HG03521 (cell line): ENCODE measurements at regions not wholly inside any gene's neighbourhood (a gene's known extent, or its start where the extent isn't known, plus 50 kb on each side); places are given as distances from the start of the nearest gene placed in this dataset.

Experiments
- ATAC-seq: cut with Tn5 transposase; IDR thresholded peaks from one replicate; pipeline ENCODE4 v1.9.1; 2021; ENCODE audit warnings: mild to moderate bottlenecking, moderate library complexity; ENCODE audit not compliant: unreplicated experiment

DNA sequence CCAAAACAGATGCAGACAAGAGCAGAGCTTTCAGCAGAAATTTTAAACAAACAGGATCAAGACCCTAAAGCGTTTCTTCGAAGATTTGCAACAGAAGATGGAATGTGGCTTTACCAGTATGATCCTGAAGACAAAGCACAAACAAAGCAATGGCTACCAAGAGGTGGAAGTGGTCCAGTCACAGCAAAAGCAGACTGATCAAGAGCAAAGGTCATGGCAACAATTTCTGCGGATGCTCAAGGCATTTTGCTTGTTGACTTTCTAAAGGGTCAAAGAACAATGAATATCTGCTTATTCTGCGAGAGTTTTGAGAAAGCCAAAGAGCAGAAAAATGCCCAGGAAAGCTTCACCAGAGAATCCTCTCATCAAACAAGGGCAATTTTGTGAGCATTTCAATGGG is 130.4 kb downstream of the MBL2 start:
- ATAC-seq: no peak

DNA sequence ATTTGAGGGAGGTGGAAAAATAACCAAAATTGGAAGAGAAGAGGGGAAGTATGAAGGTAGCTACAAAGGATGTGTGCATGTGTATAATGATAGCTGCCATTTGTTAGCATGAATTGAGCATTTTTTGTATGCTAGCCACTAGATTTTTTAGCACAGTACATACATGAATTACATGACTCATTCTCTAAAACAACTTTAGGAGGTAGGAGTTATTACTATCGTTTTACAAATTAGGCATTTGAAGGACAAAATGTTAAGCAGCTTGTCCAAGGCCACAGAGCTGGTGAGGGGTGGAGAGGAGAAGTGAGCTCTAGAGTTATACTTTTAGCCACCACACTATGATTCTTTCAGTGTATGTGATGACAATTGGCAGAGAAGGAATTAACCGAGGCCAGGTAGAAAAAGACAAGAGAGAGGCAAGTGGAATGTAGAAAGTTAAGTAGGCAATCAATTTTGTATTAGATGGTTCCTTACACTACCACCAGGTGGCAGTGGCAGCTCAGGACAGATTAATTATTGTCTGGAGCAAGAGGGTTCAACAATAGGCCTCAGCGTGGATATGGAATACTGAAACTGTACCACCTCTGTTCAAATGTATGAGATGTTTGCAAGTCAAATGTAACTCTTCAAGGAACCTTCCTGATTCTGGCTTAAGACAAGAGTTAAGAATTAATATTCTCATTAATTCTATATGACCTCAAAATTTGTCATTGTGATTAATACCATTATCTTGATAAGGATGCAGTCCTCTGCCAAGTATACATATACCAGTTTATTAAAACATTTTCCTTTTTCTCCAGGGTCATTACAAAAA is 128.0 kb downstream of the MBL2 start:
- peak; percentile 78 for ATAC-seq

DNA sequence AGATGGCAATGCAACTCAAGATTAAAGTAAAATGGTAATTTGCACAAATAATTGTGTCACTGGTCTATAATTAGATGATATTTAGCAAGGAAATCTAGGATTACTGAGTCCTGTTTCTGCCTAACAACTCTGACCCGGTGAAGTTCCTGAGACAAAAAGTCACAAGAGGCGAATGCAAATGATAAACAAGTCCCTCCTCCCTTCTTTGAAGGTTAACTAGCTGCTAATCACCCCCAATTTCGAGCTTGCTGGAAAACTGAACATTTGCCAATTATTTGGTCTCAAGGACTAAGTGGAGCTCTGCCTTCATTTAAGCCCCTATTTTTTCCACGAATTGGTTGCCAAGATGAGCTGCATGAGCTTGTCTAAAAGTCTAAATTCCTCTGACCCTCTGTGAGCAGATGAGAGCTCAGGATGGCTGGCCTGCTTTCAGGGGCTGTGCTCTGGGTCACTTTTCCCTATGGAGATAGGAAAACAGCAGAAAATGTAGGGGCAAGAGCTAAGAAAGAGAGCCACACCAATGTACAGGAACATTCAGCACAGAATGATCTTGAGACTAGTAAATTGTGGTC is 127.3 kb downstream of the MBL2 start:
- no peak for ATAC-seq

DNA sequence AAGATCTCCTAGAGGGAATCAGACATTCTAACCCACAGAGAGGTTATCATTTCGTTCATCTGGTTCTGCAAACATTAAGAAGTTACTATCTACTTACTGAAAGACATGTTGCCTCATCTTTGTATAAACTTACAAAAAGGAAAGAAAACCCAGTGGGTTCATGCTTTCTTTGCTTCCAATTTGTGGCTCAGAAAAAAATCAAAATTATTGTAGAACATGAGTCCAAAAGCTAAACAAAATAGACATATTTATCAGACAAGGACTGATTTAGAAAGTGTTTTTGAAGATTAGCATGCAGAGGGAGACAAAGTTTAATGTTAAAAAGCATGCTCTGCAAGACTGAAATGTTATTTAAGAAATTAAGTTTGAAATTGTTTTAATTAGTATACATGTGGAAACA is 123.1 kb downstream of the MBL2 start:
- ATAC-seq: no peak

DNA sequence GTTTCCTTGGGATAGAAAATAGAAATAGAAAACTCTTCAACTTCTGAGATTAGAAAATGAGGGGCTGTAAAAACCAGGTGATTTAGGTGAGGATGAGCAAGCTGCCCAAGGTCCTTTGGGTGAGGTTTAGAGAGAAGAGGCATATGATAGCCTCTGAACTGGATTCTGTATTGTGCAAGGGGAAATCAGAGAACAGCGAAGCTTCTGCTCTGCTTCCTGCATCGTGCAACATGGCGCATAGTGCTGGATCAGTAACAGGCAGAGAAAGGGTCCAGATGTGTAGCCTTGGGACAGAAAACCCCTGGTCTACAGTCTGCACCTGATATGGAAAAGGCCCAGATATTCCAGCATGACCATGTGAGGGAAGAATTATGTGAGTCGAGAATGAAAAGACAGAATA is 121.7 kb downstream of the MBL2 start:
- ATAC-seq: no peak

DNA sequence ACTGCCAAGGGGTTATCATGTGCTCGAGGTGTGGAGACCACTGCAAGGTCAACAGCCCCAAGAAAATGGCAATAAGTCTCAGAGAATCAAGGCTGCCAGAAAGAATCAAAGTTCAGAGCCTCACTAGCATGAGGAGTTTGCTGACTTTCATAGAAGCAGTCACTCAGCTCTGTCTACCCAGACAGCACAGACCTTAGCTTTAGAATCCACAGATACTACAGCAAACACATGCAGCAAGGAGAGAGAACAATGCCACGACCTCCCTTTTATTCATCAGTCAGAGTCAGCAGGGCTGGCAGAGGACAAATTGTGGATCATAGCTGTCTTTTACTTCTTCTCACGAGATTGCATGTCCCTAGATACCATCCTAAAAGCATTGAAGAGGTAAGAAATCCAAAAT is 121.3 kb downstream of the MBL2 start:
- no peak for ATAC-seq

DNA sequence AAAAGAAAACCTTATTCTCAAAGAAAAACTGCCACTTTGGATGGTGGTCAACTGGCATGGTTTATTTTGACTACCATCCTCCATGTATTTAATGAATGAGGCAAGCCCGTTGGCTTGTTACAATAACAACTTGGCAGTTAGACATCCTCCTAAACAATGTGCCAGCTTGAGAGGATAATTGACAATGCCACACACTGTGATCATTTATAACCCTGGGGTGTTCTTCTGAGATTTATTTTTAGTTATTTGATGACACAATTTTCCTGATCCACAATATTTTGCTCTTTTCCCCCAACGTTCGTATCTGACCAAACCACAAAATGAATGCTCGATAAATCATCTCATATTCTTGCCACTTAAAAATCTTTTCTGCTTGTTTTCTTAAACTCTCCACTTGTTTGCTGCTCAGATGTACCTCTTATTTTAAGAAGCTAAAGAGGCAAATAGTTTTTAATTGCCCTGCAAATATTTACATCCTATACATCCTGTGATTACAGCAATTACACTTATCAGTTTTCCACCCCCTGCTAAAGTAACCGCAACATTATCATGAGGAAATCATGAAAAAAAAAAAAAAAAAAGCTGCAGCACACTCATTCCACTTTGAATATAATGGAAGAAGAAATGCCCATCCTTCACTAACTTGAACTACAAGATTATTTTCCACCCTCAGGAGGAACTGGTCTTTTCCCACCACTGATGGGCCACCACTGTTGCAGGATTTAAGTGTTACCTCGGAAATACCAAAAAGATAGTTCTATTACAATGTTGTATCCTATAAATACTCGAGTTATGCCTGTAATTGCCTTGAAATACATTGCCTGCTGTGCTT is 119.9 kb downstream of the MBL2 start:
- no peak for ATAC-seq

DNA sequence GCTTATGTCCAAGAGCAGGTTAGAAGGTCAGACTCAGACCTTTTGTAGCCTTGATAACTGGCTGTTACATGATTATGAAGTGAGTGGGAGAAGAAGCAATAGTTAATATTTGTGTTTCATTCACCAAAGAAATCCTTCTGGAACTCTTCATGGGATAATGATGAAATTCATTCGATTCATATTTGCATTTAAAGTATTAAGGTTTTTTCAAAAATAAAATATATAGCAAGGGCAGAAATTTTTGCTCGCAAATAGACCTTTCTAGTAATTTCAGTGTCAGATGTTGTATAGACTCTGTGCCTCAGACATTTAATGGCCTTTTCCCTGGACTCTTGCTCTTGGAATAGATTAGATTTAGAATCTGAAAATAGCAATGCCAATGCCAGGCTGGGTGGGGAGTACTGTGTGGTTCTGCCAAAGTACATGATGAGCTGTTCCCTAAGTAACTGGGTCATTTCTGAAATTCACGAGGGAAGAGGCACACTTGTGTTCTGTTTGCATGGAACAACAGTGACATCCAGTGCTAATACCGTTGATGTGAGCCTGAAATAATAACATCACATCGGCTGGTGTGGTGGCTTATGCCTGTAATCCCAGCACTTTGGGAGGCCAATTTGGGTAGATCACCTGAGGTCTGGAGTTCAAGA is 119.2 kb downstream of the MBL2 start:
- ATAC-seq: no peak

DNA sequence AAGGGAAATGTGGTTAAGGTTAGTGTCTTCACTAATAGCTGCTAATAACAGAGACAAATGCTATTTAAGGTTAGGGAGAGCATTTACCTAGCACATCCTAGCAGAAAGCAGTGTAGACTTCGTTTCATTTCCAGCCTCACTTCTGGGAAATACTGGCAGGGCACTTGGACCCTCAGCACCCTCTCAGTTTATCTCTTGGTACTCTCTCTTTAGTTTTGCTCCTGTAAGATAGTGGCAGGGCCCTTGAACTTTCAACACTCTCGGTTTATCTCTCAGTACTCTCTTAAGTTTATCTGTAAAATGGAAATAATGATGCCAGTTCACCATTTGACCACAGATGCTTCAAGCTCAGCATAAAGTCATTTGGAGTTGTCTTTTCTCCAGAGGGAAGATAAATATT is 118.4 kb downstream of the MBL2 start:
- ATAC-seq: no peak

DNA sequence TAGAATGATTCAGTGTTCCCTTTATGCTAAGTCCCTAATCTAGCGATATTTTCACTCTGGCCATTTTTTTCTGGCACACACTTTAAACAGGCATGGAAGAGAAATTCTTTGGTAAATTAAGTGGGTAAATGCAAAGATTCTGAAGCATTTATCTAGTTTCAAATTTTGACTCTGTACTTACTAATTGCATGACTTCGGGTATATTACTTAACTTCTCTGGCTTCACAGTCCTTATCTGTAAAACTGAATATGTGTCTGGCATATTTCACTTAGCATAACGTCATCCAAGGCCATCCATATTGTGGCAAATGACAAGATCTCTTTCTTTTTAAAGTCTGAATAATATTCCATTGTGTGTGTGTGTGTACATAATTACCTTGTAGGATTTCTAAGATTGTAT is 114.5 kb downstream of the MBL2 start:
- ATAC-seq: no peak

DNA sequence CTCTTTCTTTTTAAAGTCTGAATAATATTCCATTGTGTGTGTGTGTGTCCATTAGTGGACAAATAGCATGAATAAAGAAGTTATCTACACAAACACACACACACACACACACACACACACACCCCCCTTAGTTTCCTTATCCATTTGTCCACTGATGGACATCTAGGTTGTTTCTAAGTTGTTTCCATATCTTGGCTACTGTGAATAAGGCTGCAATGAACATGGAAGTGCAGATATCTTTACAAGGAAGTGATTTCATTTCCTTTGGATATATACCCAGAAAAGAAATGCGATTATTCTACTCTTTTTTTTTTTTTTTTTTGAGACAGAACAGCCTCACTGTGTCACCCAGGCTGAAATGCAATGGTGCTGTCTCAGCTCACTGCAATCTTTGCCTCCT is 113.5 kb downstream of the MBL2 start:
- no peak for ATAC-seq

DNA sequence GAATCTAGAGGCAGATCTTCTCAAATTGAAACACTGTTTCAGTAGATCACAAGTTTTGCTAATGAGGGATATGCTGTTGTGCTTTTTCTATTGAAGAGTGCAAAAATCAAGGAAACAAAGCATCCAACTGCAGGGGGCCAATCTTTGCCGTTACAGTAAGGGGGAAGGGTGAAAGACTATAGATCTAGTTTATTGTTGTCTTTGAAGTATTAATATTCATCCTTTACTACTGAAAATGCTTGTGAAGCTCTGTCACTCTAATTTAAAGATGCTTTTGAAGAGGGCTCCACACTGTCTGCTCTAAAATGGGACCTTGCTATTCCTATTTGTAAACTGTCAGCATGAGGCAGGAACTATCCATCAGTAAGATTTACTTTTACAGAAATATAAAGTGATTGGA is 110.3 kb downstream of the MBL2 start:
- ATAC-seq: no peak

DNA sequence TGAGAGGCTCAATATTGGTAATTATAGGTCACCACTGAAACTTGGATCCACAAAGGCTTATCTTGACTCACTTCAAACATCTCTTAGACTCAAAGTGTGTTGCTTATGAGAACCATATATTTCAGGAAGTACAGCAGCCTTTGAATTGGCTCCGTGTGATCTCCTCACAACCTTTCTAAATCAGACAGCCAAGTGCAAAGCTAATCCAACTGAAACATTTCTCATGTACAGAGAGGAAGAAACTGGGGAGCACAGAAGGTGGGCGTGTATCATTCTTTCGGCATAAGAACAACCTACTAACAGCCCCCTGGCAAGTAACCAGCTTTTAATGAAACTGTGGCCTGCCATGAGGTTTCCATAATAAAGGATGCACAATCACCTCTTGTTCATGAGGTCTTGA is 109.4 kb downstream of the MBL2 start:
- ATAC-seq: no peak

DNA sequence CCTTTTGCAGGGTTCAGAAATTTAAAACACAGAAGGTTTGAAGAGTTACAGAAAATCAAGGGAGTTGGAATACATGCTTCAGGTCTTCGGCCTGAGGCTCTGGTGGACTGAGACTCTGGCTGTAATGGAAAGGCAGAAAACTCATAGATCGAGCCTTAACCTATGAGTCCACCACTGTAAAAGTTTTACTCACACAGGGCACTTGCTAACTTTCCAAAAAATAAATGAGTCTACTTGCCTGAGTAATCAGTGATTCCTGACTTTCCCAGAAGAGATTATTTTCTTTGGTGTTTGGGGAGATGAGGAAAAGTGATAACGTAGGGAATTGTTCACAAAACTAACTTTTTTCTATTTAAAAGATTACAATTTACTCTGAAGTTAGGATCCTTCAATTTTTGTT is 108.0 kb downstream of the MBL2 start:
- no peak for ATAC-seq

DNA sequence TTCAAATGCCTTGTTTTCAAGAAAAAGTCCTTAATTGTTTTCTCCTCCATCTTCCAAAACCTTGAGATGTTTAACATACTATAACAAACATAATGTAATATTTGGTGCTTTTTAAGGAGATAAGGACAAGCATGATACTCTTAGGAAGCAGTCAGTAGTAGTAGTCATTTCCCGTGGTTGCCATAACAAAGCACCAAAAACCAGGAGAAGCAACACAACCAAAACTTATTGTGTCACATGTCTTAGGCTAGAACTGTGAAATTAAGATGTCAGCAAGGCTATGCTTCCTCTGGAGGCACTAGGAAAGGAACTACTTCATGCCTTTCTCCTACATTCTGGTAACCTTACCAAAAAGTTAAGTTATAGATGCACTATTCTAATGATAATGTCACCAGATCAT is 106.8 kb downstream of the MBL2 start:
- no peak for ATAC-seq

DNA sequence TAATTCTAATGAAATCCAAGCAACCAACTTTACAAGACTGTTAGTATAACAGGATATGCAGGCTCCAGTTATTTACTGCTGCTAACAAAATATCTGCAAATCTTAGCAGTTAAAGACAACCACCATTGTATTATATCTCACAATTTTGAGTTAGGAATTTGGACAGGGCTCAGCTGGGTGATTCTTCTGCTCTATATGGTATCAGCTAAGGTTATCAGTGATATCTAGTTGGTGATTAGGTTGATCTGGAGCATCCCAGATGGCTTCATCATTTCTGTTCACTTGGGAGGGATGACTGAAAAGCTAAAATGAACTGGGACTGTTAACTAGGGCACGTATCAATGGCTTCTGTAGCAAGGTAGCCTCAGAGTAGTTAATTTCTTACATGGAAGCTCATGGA is 105.7 kb downstream of the MBL2 start:
- ATAC-seq: no peak

DNA sequence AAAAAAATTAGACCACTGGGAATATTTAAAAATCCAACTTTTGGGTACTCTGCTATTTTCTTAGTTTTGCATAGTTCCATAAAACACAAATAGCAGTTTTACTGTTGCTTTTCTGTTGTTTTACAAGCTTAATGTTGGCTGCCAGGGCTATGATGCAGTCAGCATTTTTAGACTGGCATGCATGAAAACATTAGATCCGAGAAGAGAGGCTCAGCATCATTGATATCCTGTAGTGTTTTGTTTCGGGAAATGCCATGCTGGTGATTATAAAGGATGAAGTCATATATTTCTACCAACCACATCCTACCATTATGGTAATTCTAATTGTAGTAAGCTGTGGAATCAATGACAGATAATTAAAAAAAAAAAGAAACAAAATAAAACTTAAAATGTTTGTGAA is 104.6 kb downstream of the MBL2 start:
- no peak for ATAC-seq

DNA sequence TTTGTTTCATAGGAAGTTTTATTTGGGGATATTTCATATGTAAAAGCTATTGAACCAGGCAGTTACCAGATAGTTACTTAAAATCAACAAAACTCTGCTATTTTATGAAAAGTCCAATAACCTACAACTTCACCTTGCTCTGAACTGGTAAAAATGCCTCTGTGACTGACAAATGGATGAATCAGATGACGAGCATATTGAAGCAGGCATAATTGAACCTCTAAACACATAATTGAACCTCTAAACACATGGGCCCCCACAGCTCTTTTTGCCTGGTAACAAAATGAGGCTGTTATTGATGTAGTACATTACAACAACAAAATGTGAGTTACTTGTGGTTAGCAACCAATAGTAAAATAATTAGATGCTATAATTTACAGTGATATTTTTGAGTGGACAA is 99.7 kb downstream of the MBL2 start:
- no peak for ATAC-seq

DNA sequence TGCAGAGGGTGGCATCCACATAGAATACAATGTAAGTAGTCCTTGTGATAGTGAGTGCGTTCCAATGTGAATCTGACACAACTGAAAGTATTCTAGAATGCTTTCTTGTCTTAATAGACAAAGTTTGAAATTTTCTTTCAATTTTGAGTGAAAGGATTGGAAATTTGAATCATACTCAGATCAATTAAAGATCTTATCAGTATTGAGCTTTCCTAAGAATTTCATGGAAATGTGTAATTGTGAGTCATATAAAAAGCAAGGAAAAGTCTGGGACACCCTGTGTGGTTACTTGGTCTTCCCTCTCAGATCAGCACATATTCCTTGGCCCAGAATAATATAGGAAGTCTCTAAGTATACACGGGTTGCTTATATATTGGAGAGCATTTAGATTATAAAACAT is 99.1 kb downstream of the MBL2 start:
- ATAC-seq: no peak

DNA sequence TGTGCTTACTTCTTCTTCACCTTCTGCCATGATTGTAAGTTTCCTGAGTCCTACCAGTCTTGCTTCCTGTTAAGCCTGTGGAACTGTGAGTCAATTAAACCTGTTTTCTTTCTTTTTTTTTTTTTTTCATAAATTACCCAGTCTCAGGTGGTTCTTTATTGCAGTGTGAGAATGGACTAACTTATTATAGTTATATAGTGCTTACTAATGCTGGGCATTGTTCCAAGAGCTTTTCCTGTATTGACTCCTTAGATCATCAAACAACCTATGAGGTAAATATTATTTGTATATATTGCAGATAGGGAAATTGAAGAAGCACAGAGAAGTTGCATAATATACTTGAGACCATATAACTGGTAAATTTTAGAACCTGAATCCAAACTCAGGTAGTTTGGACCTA is 98.1 kb downstream of the MBL2 start:
- no peak for ATAC-seq

DNA sequence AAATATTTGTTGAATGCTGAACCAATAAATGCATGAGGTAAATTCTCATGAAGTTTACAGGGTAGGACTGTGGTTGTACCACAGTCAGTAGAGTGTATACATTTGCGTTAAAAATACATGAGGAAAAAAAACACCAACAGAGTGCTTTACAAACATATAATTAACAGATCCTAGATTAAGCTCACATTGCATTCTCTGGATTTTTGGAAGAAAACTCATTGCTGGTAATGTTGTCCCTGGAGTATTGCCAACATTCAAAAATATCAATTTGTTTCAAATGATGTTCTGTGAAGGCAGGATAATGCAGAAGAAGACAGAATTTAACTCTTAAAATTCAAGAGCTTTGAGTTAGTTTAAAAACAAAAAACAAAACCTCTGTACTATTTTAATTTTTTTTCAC is 95.5 kb downstream of the MBL2 start:
- ATAC-seq: no peak

DNA sequence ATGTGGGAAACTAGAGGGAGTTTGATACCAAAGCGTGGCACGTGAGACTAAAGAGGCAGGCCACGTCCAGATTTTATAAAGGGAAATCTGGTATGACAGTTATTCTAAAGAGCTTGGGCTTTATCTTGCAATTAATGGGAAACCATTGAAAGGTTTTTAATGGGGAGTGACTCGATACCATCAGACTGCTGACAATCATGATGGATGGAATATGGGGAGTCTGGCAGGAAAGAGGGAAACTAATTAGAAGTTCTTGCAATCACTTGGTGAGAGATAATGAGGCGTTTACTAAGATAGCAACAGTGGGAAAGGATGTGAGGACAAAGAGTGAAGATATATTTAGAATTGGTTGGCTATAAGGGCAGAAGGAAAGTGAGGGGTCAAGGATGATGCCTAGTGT is 94.0 kb downstream of the MBL2 start:
- ATAC-seq: no peak
